ENCODE measurements at regions not wholly inside any gene's neighbourhood (a gene's known extent, or its start where the extent isn't known, plus 50 kb on each side); places are given as distances from the start of the nearest gene placed in this dataset.

DNA sequence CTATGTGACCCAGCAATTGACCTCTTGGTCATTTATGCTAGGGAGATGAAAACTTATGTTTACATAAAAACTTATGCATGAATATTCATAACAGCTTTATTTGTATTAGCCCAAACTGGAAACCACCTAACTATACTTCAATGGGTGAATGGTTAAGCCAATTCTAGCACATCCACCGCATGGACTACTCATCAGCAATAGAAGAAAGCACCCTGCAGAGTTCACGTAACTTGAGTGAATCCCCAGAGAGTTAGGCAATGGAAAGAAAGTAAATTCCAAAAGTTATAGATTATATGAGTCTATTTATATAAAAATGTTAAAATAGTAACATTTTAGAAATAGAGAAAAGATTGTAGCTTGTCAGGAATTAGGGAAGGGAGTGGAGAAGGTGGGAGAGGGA, 60.2 kb upstream of the NRG3 start:
- Mint-ChIP-seq H3K27me3 (ENCODE audit: unreplicated experiment) (no peaks in the 10 kb centered on the region), H3K4me1 (ENCODE audit: unreplicated experiment) (no peaks in the 10 kb centered on the region), H3K27ac (ENCODE audit: unreplicated experiment) (no peak overlapping the region), H3K4me3 (ENCODE audit: unreplicated experiment) (no peak overlapping the region), H3K36me3 (ENCODE audit: unreplicated experiment) (no peaks in the 10 kb centered on the region), H3K9me3 (ENCODE audit: unreplicated experiment) (peaks cover 25% of the 10 kb centered on the region)
- DNase-seq (ENCODE audit: extremely low spot score, unreplicated experiment), result no peak
- TF ChIP-seq, protein P1, sequence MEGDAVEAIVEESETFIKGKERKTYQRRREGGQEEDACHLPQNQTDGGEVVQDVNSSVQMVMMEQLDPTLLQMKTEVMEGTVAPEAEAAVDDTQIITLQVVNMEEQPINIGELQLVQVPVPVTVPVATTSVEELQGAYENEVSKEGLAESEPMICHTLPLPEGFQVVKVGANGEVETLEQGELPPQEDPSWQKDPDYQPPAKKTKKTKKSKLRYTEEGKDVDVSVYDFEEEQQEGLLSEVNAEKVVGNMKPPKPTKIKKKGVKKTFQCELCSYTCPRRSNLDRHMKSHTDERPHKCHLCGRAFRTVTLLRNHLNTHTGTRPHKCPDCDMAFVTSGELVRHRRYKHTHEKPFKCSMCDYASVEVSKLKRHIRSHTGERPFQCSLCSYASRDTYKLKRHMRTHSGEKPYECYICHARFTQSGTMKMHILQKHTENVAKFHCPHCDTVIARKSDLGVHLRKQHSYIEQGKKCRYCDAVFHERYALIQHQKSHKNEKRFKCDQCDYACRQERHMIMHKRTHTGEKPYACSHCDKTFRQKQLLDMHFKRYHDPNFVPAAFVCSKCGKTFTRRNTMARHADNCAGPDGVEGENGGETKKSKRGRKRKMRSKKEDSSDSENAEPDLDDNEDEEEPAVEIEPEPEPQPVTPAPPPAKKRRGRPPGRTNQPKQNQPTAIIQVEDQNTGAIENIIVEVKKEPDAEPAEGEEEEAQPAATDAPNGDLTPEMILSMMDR (IDR thresholded peaks at IDR 0.05), result no peak

DNA sequence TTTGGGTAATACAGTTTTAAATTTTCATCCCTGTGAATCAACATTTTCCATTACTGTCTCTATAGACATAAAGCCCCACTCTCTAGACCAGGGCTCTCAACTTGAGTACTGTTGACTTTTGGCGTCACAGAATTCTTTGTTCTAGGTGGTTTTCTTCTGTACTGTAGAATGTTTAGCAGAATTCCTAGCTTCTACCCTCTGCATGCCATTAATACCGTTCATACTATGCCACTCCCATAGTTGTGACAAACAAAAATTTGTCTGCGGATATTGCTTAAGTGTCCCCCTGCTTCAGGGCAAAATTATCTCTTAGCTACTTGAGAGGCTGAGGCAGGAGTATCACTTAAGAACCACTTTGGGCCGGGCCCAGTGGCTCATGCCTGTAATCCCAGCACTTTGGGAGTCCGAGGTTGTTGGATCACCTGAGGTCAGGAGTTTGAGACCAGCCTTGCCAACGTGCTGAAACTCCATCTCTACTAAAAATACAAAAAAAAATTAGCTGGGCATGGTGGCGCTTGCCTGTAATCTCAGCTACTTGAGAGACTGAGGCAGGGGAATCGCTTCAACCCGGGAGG, 57.3 kb upstream of the NRG3 start:
- TF ChIP-seq, protein P1 (IDR thresholded peaks at IDR 0.05), result no peak
- no peak for DNase-seq (ENCODE audit: extremely low spot score, unreplicated experiment)
- no peak overlapping the region for H3K27ac Mint-ChIP-seq (ENCODE audit: unreplicated experiment)
- H3K4me3 Mint-ChIP-seq (ENCODE audit: unreplicated experiment), result no peak overlapping the region
- no peaks in the 10 kb centered on the region for H3K36me3 Mint-ChIP-seq (ENCODE audit: unreplicated experiment)
- H3K9me3 Mint-ChIP-seq (ENCODE audit: unreplicated experiment), result peaks cover 20% of the 10 kb centered on the region
- H3K27me3 Mint-ChIP-seq (ENCODE audit: unreplicated experiment), result no peaks in the 10 kb centered on the region
- H3K4me1 Mint-ChIP-seq (ENCODE audit: unreplicated experiment), result no peaks in the 10 kb centered on the region

DNA sequence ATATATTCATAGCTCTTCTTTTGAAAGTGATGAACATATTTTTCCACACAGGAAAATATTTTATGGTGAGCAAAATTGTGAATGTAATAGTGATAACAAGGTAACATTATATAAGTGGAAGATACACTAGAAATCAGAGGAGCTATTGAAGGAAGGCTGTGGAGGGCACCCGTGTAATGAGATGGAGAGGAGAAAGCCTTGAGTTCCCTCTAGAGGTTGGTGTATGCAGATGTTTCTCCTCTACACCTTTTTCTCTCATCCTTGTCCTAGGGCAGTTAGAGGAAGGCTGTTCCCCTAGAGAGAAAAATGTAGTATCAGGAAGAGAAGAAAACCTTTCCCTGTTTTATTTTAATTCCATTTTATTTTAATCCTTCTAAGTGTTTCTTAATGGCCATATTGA, 54.6 kb upstream of the NRG3 start:
- no peaks in the 10 kb centered on the region for H3K36me3 Mint-ChIP-seq (ENCODE audit: unreplicated experiment)
- DNase-seq (ENCODE audit: extremely low spot score, unreplicated experiment), result no peak
- no peaks in the 10 kb centered on the region for H3K4me1 Mint-ChIP-seq (ENCODE audit: unreplicated experiment)
- H3K4me3 Mint-ChIP-seq (ENCODE audit: unreplicated experiment), result no peak overlapping the region
- no peak overlapping the region for H3K27ac Mint-ChIP-seq (ENCODE audit: unreplicated experiment)
- peaks cover 16% of the 10 kb centered on the region for H3K9me3 Mint-ChIP-seq (ENCODE audit: unreplicated experiment)
- TF ChIP-seq, protein P1 (IDR thresholded peaks at IDR 0.05), result peak; percentile 25
- H3K27me3 Mint-ChIP-seq (ENCODE audit: unreplicated experiment), result no peaks in the 10 kb centered on the region

All from osteocyte (in vitro differentiated cells).